Prostate gland (tissue), 2 donors: ENCODE measurements at regions not wholly inside any gene's neighbourhood (a gene's known extent, or its start where the extent isn't known, plus 50 kb on each side); places are given as distances from the start of the nearest gene placed in this dataset.

Source experiments
- DNase-seq: peaks from one replicate; pipeline ENCODE4 v3.0.0-alpha.2; 2019; ENCODE audit warnings: low spot score
- H3K27ac ChIP-seq, 2 donors: fragments of 200-600 bp; sonication (generic); 2 replicates each; pipeline ENCODE4 v1.5.1; 2017 to 2019
- H3K27me3 ChIP-seq: fragments of 200-600 bp; sonication (generic); replicated peaks from 2 replicates; pipeline ENCODE4 v1.5.1; 2019; ENCODE audit not compliant: insufficient read depth
- H3K36me3 ChIP-seq, 2 donors: fragments of 200-600 bp; sonication (generic); 1 replicate in 1 of 2; 2 replicates in 1 of 2; pipeline versions ENCODE4 v1.5.1 to v1.8.1; 2017 to 2019
- H3K4me1 ChIP-seq: fragments of 200-600 bp; sonication (generic); replicated peaks from 2 replicates; pipeline ENCODE4 v1.5.1; 2019
- H3K4me3 ChIP-seq, 2 donors: fragments of 200-600 bp; sonication (generic); 2 replicates each; pipeline ENCODE4 v1.5.1; 2017 to 2019
- H3K9me3 ChIP-seq: fragments of 200-600 bp; sonication (generic); 2 replicates; pipeline ENCODE4 v1.5.1; 2017
- CTCF ChIP-seq, 4 experiments: fragments of 200-600 bp in 2 of 4; fragments of 450-650 bp in 2 of 4; sonication (generic) in 2 of 4; IDR thresholded peaks; 1 replicate in 3 of 4; 2 replicates in 1 of 4; pipeline ENCODE4 v1.5.1; 2016 to 2019; ENCODE audit warnings: antibody characterized with exemption in 4 of 4, mild to moderate bottlenecking in 2 of 4, moderate library complexity in 2 of 4
- POLR2A ChIP-seq: fragments of 450-650 bp; IDR thresholded peaks from one replicate; pipeline ENCODE4 v1.6.1; 2016; ENCODE audit warnings: antibody characterized with exemption, mild to moderate bottlenecking
- POLR2AphosphoS5 ChIP-seq: sonication (generic); formaldehyde crosslinking; IDR thresholded peaks from one replicate; pipeline ENCODE4 v1.6.1; 2017; ENCODE audit warnings: antibody characterized with exemption
- WGBS: methylation state at CpG from one replicate; pipeline ENCODE4 v1.1.5; 2018; 5-methylcytosine and 5-hydroxymethylcytosine counted together
- intact Hi-C: fragments of 100-400 bp; cut with DNase I; formaldehyde crosslinking; loops from one replicate; pipeline ENCODE4 v1.14.2; 2022

- no peak overlapping the region for H3K27ac ChIP-seq
- H3K4me3 ChIP-seq, result no peak overlapping the region
- H3K27me3 ChIP-seq, result no peaks in the 10 kb centered on the region
- H3K4me1 ChIP-seq, result no peaks in the 10 kb centered on the region
- H3K9me3 ChIP-seq, result no peaks in the 10 kb centered on the region
- 75% methylated on average over 4 of the region's 4 CpGs for WGBS
- no peaks in the 10 kb centered on the region for H3K36me3 ChIP-seq
- TF ChIP-seq POLR2AphosphoS5 (no peak), CTCF (IDR thresholded peaks at IDR 0.05) (no peak), POLR2A (no peak)
- DNase-seq, result no peak
- intact Hi-C loops, result no loop called here
Measured at GRCh38 chr5:166883016-166883415, 1408.4 kb upstream of the WWC1 start.

- WGBS, result 36% methylated on average over 6 of the region's 6 CpGs
- Histone ChIP-seq H3K27ac (no peak overlapping the region), H3K36me3 (no peaks in the 10 kb centered on the region), H3K9me3 (no peaks in the 10 kb centered on the region), H3K4me3 (no peak overlapping the region), H3K4me1 (no peaks in the 10 kb centered on the region), H3K27me3 (no peaks in the 10 kb centered on the region)
- no peak for DNase-seq
- intact Hi-C loops, result no loop called here
- TF ChIP-seq CTCF (IDR thresholded peaks at IDR 0.05) (no peak), POLR2A (no peak), POLR2AphosphoS5 (no peak)
Measured at GRCh38 chr5:166898166-166898565, 1393.3 kb upstream of the WWC1 start.

GRCh38 chr5:166899343-166899742, 1392.1 kb upstream of the WWC1 start:
- Histone ChIP-seq H3K4me3 (no peak overlapping the region), H3K9me3 (no peaks in the 10 kb centered on the region), H3K36me3 (no peaks in the 10 kb centered on the region), H3K4me1 (no peaks in the 10 kb centered on the region), H3K27ac (no peak overlapping the region), H3K27me3 (no peaks in the 10 kb centered on the region)
- 83% methylated on average over 5 of the region's 5 CpGs for WGBS
- no peak for TF ChIP-seq CTCF (IDR thresholded peaks at IDR 0.05)
- no peak for TF ChIP-seq POLR2A
- no peak for TF ChIP-seq POLR2AphosphoS5
- DNase-seq, result no peak
- intact Hi-C loops, result no loop called here

DNA sequence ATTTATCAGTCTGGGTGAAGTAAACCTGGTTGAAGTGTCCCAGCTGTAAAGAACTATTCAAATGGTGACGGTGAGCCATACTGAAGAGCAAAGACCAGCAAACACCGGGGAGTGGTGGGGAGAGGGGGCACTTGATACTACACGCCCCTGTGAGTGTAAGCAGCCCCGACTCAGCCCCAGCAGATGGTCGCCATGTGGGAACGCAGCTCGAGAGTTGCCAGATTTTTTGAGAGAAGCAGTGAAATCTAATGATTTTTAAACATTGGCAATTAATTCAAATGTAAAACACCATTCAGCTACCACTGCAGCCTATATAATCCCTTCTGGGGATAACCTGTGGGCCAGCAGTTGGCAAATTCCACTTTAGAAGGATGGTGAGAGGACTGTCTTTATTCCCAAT, 1386.9 kb upstream of the WWC1 start:
- H3K27me3 ChIP-seq, result no peaks in the 10 kb centered on the region
- no peak for DNase-seq
- no peak overlapping the region for H3K4me3 ChIP-seq
- WGBS, result 84% methylated on average over 7 of the region's 7 CpGs
- H3K4me1 ChIP-seq, result no peaks in the 10 kb centered on the region
- no peaks in the 10 kb centered on the region for H3K36me3 ChIP-seq
- TF ChIP-seq POLR2AphosphoS5 (no peak), POLR2A (no peak), CTCF (IDR thresholded peaks at IDR 0.05) (no peak)
- H3K27ac ChIP-seq, result no peak overlapping the region
- no peaks in the 10 kb centered on the region for H3K9me3 ChIP-seq
- intact Hi-C loops, result no loop called here

- TF ChIP-seq CTCF (IDR thresholded peaks at IDR 0.05) (no peak), POLR2A (no peak), POLR2AphosphoS5 (no peak)
- no peaks in the 10 kb centered on the region for H3K4me1 ChIP-seq
- intact Hi-C loops, result no loop called here
- 52% methylated on average over 6 of the region's 6 CpGs for WGBS
- H3K9me3 ChIP-seq, result no peaks in the 10 kb centered on the region
- H3K27ac ChIP-seq, result no peak overlapping the region
- no peak overlapping the region for H3K4me3 ChIP-seq
- DNase-seq, result no peak
- no peaks in the 10 kb centered on the region for H3K27me3 ChIP-seq
- no peaks in the 10 kb centered on the region for H3K36me3 ChIP-seq
Measured at GRCh38 chr5:166906991-166907713, 1384.3 kb upstream of the WWC1 start.
